ENCODE measurements at regions not wholly inside any gene's neighbourhood (a gene's known extent, or its start where the extent isn't known, plus 50 kb on each side); places are given as distances from the start of the nearest gene placed in this dataset.

- H3K4me1 ChIP-seq: no peaks in the 10 kb centered on the region
- TF ChIP-seq POLR2AphosphoS5 (IDR thresholded peaks at IDR 0.05) (no peak), POLR2A (IDR thresholded peaks at IDR 0.05) (no peak), CTCF (IDR thresholded peaks at IDR 0.05) (no peak)
- no peaks in the 10 kb centered on the region for H3K9me3 ChIP-seq
- H3K4me3 ChIP-seq: no peak overlapping the region
- intact Hi-C loops (cut with DNase I; ENCODE audit: low total_unique reads): no loop called here
- H3K27ac ChIP-seq: no peak overlapping the region
- H3K27me3 ChIP-seq: no peaks in the 10 kb centered on the region
- DNase-seq (ENCODE audit: low spot score in 2 of 2): no peak
- H3K36me3 ChIP-seq: no peaks in the 10 kb centered on the region
Measured at GRCh38 chr10:21034241-21034640, 137.1 kb upstream of the NEBL start.

DNA sequence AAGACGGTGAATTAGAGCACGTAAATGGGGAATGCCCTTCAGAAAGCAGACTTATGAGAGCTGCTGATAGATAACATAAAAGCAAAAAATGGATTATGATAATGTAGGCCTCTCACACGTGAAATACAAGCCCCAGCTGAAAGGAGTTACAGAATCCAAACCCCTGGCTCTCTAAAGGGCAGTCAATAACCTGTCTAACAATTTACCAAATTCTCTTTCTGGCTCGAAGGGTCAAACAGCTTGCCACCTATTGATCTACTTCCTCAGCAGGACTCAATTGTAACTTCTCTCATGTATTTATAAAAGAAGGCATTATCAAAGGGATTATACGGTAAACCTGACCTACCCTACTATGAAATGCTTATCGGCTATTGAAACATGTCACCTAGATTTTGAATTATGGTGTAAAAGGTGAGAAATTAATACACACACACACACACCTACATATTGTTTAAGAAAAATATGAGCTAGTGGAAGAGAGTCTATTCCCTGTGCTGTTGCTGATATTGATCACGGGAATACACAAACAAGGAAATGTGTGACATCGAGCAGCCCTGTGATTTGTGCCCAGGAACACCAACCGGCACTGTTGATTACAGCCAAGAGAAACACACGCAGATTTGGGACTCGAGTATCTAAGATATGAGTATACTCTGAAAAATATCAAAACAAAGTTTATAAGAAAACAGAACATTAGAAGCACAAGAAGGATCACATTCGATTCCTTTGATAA, 135.6 kb upstream of the NEBL start:
- Histone ChIP-seq H3K9me3 (no peaks in the 10 kb centered on the region), H3K27me3 (no peaks in the 10 kb centered on the region), H3K4me3 (no peak overlapping the region), H3K4me1 (no peaks in the 10 kb centered on the region), H3K27ac (no peak overlapping the region), H3K36me3 (no peaks in the 10 kb centered on the region)
- intact Hi-C loops (cut with DNase I; ENCODE audit: low total_unique reads): no loop called here
- TF ChIP-seq POLR2A (IDR thresholded peaks at IDR 0.05) (no peak), CTCF (IDR thresholded peaks at IDR 0.05) (no peak), POLR2AphosphoS5 (IDR thresholded peaks at IDR 0.05) (no peak)
- DNase-seq (ENCODE audit: low spot score in 2 of 2): no peak

DNA sequence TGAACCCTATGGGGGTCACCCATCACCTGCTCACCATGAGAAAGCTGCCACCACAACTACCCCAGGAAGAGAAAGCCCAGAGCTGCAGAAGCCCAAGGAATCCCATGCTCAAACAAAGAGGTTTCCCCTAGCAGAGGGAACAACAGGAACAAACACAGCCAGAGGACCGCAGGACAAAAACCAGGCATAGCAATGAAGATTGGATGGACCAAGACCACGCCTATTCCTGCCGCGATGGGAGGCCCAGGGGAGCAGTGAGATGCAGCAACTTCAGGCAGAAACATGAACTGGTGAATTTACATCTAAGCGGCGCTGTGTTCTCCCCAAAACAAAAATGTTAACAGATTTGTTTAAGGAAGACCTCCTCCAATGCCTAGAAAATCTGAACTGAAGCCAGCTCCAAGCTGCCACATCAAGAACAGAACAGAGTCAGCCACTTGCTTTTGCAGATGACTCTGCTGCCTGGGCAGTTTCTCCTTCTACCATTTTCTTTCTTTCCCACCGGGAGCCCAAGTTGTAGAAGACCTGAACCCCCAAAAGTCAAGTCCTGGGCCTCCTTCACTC, 134.2 kb upstream of the NEBL start:
- no peak overlapping the region for H3K4me3 ChIP-seq
- no peaks in the 10 kb centered on the region for H3K27me3 ChIP-seq
- DNase-seq (ENCODE audit: low spot score in 2 of 2): no peak
- intact Hi-C loops (cut with DNase I; ENCODE audit: low total_unique reads): no loop called here
- H3K9me3 ChIP-seq: no peaks in the 10 kb centered on the region
- no peaks in the 10 kb centered on the region for H3K36me3 ChIP-seq
- TF ChIP-seq CTCF (IDR thresholded peaks at IDR 0.05) (no peak), POLR2A (IDR thresholded peaks at IDR 0.05) (no peak), POLR2AphosphoS5 (IDR thresholded peaks at IDR 0.05) (no peak)
- no peak overlapping the region for H3K27ac ChIP-seq
- H3K4me1 ChIP-seq: no peaks in the 10 kb centered on the region

- TF ChIP-seq POLR2AphosphoS5 (IDR thresholded peaks at IDR 0.05) (no peak), CTCF (IDR thresholded peaks at IDR 0.05) (no peak), POLR2A (IDR thresholded peaks at IDR 0.05) (no peak)
- Histone ChIP-seq H3K4me3 (no peak overlapping the region), H3K9me3 (no peaks in the 10 kb centered on the region), H3K4me1 (no peaks in the 10 kb centered on the region), H3K27ac (no peak overlapping the region), H3K27me3 (no peaks in the 10 kb centered on the region), H3K36me3 (no peaks in the 10 kb centered on the region)
- no peak for DNase-seq (ENCODE audit: low spot score in 2 of 2)
- intact Hi-C loops (cut with DNase I; ENCODE audit: low total_unique reads): no loop called here
Measured at GRCh38 chr10:21030091-21030490, 133.0 kb upstream of the NEBL start.

GRCh38 chr10:21022821-21023220, 125.7 kb upstream of the NEBL start:
- TF ChIP-seq POLR2AphosphoS5 (IDR thresholded peaks at IDR 0.05): no peak
- TF ChIP-seq POLR2A (IDR thresholded peaks at IDR 0.05): no peak
- TF ChIP-seq CTCF (IDR thresholded peaks at IDR 0.05): no peak
- no peaks in the 10 kb centered on the region for H3K36me3 ChIP-seq
- intact Hi-C loops (cut with DNase I; ENCODE audit: low total_unique reads): no loop called here

More at GRCh38 chr10:21022821-21023220, 125.7 kb upstream of the NEBL start:
- H3K4me3 ChIP-seq: no peak overlapping the region
- H3K27me3 ChIP-seq: no peaks in the 10 kb centered on the region
- H3K27ac ChIP-seq: no peak overlapping the region
- H3K9me3 ChIP-seq: no peaks in the 10 kb centered on the region
- DNase-seq (ENCODE audit: low spot score in 2 of 2): no peak
- H3K4me1 ChIP-seq: no peaks in the 10 kb centered on the region

Measured in breast epithelium (tissue), 4 donors.